H1 (cell line): ENCODE measurements at regions not wholly inside any gene's neighbourhood (a gene's known extent, or its start where the extent isn't known, plus 50 kb on each side); places are given as distances from the start of the nearest gene placed in this dataset.

Experiments used
- CTCF ChIA-PET: fragments of 300-600 bp; sonication (Branson Sonifier 250); formaldehyde crosslinking; loops from one replicate; lab custom pipeline; 2021; ENCODE audit not compliant: partially characterized antibody; lab: Charles Lee
- POLR2A ChIA-PET: fragments of 300-600 bp; sonication (Branson Sonifier 250); formaldehyde crosslinking; loops from one replicate; lab custom pipeline; 2021; ENCODE audit warnings: inconsistent platforms; ENCODE audit not compliant: partially characterized antibody; lab: Charles Lee
- DNase-seq, 2 experiments: peaks; one replicate each; pipeline versions ENCODE4 v3.0.0 to v3.0.0-alpha.2; 2010 to 2022; ENCODE audit warnings: low spot score in 2 of 2, low read depth in 1 of 2, mixed read lengths in 1 of 2
- FAIRE-seq: peaks from 2 replicates; lab custom pipeline; 2011; peaks lifted over from hg19 to GRCh38; lab: Jason Lieb, UNC
- H2AFZ ChIP-seq: 2 replicates; pipeline ENCODE4 v1.8.1; 2012; ENCODE audit warnings: low read length, inconsistent platforms
- H2AK5ac ChIP-seq: 2 replicates; pipeline ENCODE4 v1.6.1; 2013; ENCODE audit warnings: low read depth, low read length
- H2BK120ac ChIP-seq: replicated peaks from 2 replicates; pipeline ENCODE3; 2013; ENCODE audit warnings: low read depth, low read length, inconsistent platforms
- H2BK12ac ChIP-seq: 2 replicates; pipeline ENCODE4 v1.6.1; 2013; ENCODE audit warnings: low read depth, low read length
- H2BK15ac ChIP-seq: 2 replicates; pipeline ENCODE4 v1.6.1; 2013; ENCODE audit warnings: low read length
- H2BK20ac ChIP-seq: 2 replicates; pipeline ENCODE4 v1.6.1; 2013; ENCODE audit warnings: low read length
- H2BK5ac ChIP-seq: 2 replicates; pipeline ENCODE4 v1.6.1; 2013; ENCODE audit warnings: low read depth, low read length
- H3K14ac ChIP-seq: 2 replicates; pipeline ENCODE4 v1.6.1; 2013; ENCODE audit warnings: inconsistent platforms; ENCODE audit not compliant: insufficient read length
- H3K18ac ChIP-seq: 2 replicates; pipeline ENCODE4 v1.6.1; 2013; ENCODE audit warnings: low read length; ENCODE audit errors: extremely low read depth
- H3K23ac ChIP-seq: 2 replicates; pipeline ENCODE4 v1.6.1; 2013; ENCODE audit warnings: inconsistent platforms; ENCODE audit not compliant: insufficient read length
- H3K23me2 ChIP-seq: 2 replicates; pipeline ENCODE4 v1.6.1; 2013; ENCODE audit warnings: low read depth, low read length
- H3K27ac ChIP-seq: 2 replicates; pipeline ENCODE4 v1.6.1; 2011; ENCODE audit warnings: low read depth, low read length, inconsistent platforms
- H3K27me3 ChIP-seq, 4 experiments: replicated peaks in 1 of 4; 1 replicate in 1 of 4; 2 replicates in 3 of 4; pipeline versions ENCODE4 v1.6.1 to v1.8.1; 2011 to 2013; ENCODE audit warnings: low read length in 3 of 4, mild to moderate bottlenecking in 3 of 4, inconsistent platforms in 2 of 4, mixed read lengths in 2 of 4, moderate library complexity in 1 of 4; ENCODE audit not compliant: control insufficient read depth in 3 of 4, insufficient read depth in 3 of 4; ENCODE audit errors: extremely low read depth in 1 of 4
- H3K36me3 ChIP-seq, 4 experiments: 2 replicates each; pipeline versions ENCODE4 v1.6.1 to v1.8.1; 2011 to 2013; ENCODE audit warnings: mild to moderate bottlenecking in 4 of 4, low read length in 3 of 4, moderate library complexity in 2 of 4, control low read depth in 1 of 4, inconsistent platforms in 1 of 4; ENCODE audit not compliant: insufficient read depth in 4 of 4, control insufficient read depth in 2 of 4
- H3K4ac ChIP-seq: replicated peaks from 2 replicates; pipeline ENCODE3; 2013; ENCODE audit warnings: low read length, low read depth, mixed read lengths, inconsistent platforms; ENCODE audit not compliant: insufficient read length
- H3K4me1 ChIP-seq, 4 experiments: replicated peaks in 1 of 4; 1 replicate in 1 of 4; 2 replicates in 3 of 4; pipeline versions ENCODE4 v1.6.1 to v1.8.1; 2011 to 2013; ENCODE audit warnings: low read length in 3 of 4, inconsistent platforms in 2 of 4, mixed read lengths in 1 of 4; ENCODE audit not compliant: insufficient read depth in 4 of 4, control insufficient read depth in 3 of 4
- H3K4me2 ChIP-seq, 2 experiments: 2 replicates each; pipeline versions ENCODE4 v1.6.1 to v1.8.1; 2011 to 2013; ENCODE audit warnings: low read depth in 2 of 2, low read length in 2 of 2, control low read depth in 1 of 2, inconsistent platforms in 1 of 2, mild to moderate bottlenecking in 1 of 2; ENCODE audit not compliant: insufficient read depth in 1 of 2
- H3K4me3 ChIP-seq, 4 experiments: fragments of 200-600, 300-600 bp in 1 of 4; sonication (generic), shearing (Covaris generic), sonication (Bioruptor Twin) in 1 of 4; 2 replicates each; pipeline versions ENCODE4 v1.5.1 to v1.8.1; 2011 to 2016; ENCODE audit warnings: low read length in 4 of 4, low read depth in 3 of 4, control low read depth in 2 of 4, inconsistent platforms in 2 of 4, mild to moderate bottlenecking in 2 of 4, mixed read lengths in 1 of 4, moderate library complexity in 1 of 4; ENCODE audit not compliant: insufficient read depth in 2 of 4; ENCODE audit errors: extremely low read depth in 1 of 4
- H3K56ac ChIP-seq: replicated peaks from 2 replicates; pipeline ENCODE3; 2013; ENCODE audit warnings: low read depth, mild to moderate bottlenecking, mixed read lengths, low read length, inconsistent platforms; ENCODE audit not compliant: insufficient read length
- H3K79me1 ChIP-seq: 2 replicates; pipeline ENCODE4 v1.6.1; 2013; ENCODE audit warnings: low read depth, low read length, control low read depth
- H3K79me2 ChIP-seq, 2 experiments: 2 replicates each; pipeline versions ENCODE4 v1.6.1 to v1.8.1; 2012 to 2013; ENCODE audit warnings: low read length in 2 of 2, mild to moderate bottlenecking in 2 of 2, inconsistent platforms in 1 of 2; ENCODE audit not compliant: insufficient read depth in 2 of 2, control insufficient read depth in 1 of 2
- H3K9ac ChIP-seq, 4 experiments: replicated peaks in 1 of 4; 1 replicate in 1 of 4; 2 replicates in 3 of 4; pipeline versions ENCODE4 v1.6.1 to v1.8.1; 2011 to 2013; ENCODE audit warnings: low read depth in 3 of 4, low read length in 3 of 4, control low read depth in 2 of 4, mild to moderate bottlenecking in 2 of 4, moderate library complexity in 2 of 4, inconsistent platforms in 1 of 4; ENCODE audit errors: extremely low read depth in 1 of 4
- H3K9me3 ChIP-seq, 2 experiments: 2 replicates each; pipeline versions ENCODE4 v1.6.1 to v1.8.1; 2012 to 2013; ENCODE audit warnings: mild to moderate bottlenecking in 2 of 2, moderate library complexity in 2 of 2, control low read depth in 1 of 2, inconsistent platforms in 1 of 2, low read depth in 1 of 2, low read length in 1 of 2, mixed read lengths in 1 of 2; ENCODE audit not compliant: insufficient read depth in 2 of 2
- H4K20me1 ChIP-seq, 2 experiments: replicated peaks in 1 of 2; 2 replicates each; pipeline versions ENCODE3 to v1.8.1; 2011 to 2013; ENCODE audit warnings: inconsistent platforms in 2 of 2, low read length in 2 of 2, mild to moderate bottlenecking in 1 of 2; ENCODE audit not compliant: insufficient read depth in 2 of 2, control insufficient read depth in 1 of 2
- H4K5ac ChIP-seq: 2 replicates; pipeline ENCODE4 v1.6.1; 2013; ENCODE audit warnings: low read length, low read depth, mixed read lengths, inconsistent platforms; ENCODE audit not compliant: insufficient read length
- H4K8ac ChIP-seq: 2 replicates; pipeline ENCODE4 v1.8.0; 2013; ENCODE audit warnings: mild to moderate bottlenecking, moderate library complexity, low read length, inconsistent platforms; ENCODE audit not compliant: insufficient read depth; ENCODE audit errors: extremely low read depth
- H4K91ac ChIP-seq: replicated peaks from 2 replicates; pipeline ENCODE3; 2013; ENCODE audit warnings: low read length, mixed read lengths, inconsistent platforms; ENCODE audit not compliant: insufficient read length
- BRCA1 ChIP-seq: IDR thresholded peaks from 2 replicates; pipeline ENCODE4 v1.6.1; 2012; ENCODE audit warnings: low read depth, low read length, improper control_type of control experiment
- CTBP2 ChIP-seq: IDR thresholded peaks from 2 replicates; pipeline ENCODE4 v1.7.0; 2011; ENCODE audit warnings: borderline replicate concordance, mild to moderate bottlenecking, moderate library complexity, mixed read lengths, low read length; ENCODE audit not compliant: insufficient read depth, insufficient read length
- EGR1 ChIP-seq: IDR thresholded peaks from 2 replicates; pipeline ENCODE4 v1.6.1; 2011; ENCODE audit warnings: low read depth, low read length, borderline replicate concordance
- EP300 ChIP-seq, 2 experiments: IDR thresholded peaks; 1 replicate in 1 of 2; 2 replicates in 1 of 2; pipeline ENCODE4 v1.6.1; 2011 to 2012; ENCODE audit warnings: low read depth in 2 of 2, low read length in 2 of 2, mild to moderate bottlenecking in 2 of 2, borderline replicate concordance in 1 of 2, inconsistent platforms in 1 of 2, moderate library complexity in 1 of 2
- GTF2F1 ChIP-seq: IDR thresholded peaks from 2 replicates; pipeline ENCODE4 v1.6.1; 2012; ENCODE audit warnings: low read depth, low read length, improper control_type of control experiment, borderline replicate concordance
- HDAC2 ChIP-seq, 2 experiments: fragments of 300-600 bp in 1 of 2; sonication (generic) in 1 of 2; IDR thresholded peaks; 2 replicates each; pipeline ENCODE4 v1.6.1; 2011 to 2012; ENCODE audit warnings: low read depth in 2 of 2, low read length in 2 of 2, mild to moderate bottlenecking in 2 of 2, moderate library complexity in 2 of 2, borderline replicate concordance in 1 of 2, inconsistent platforms in 1 of 2
- KDM4A ChIP-seq: IDR thresholded peaks from one replicate; pipeline ENCODE4 v1.7.1; 2012; ENCODE audit warnings: low read depth, mild to moderate bottlenecking, moderate library complexity, low read length, inconsistent platforms; ENCODE audit not compliant: severe bottlenecking
- PHF8 ChIP-seq: fragments of 200-600 bp; sonication (generic); conservative IDR thresholded peaks from 2 replicates; pipeline ENCODE4 v1.7.1; 2012; ENCODE audit warnings: low read depth, mild to moderate bottlenecking, inconsistent platforms, low read length, moderate library complexity
- POU5F1 ChIP-seq: IDR thresholded peaks from 2 replicates; pipeline ENCODE4 v1.6.1; 2011; ENCODE audit warnings: low read depth, mild to moderate bottlenecking, low read length, moderate library complexity
- RFX5 ChIP-seq: IDR thresholded peaks from 2 replicates; pipeline ENCODE4 v1.6.1; 2011; ENCODE audit warnings: low read depth, low read length, improper control_type of control experiment, borderline replicate concordance
- SIX5 ChIP-seq: IDR thresholded peaks from 2 replicates; pipeline ENCODE4 v1.6.1; 2011; ENCODE audit warnings: mild to moderate bottlenecking, low read depth, low read length
- SUZ12 ChIP-seq: fragments of 200-600 bp; sonication (generic); IDR thresholded peaks from 2 replicates; pipeline ENCODE4 v1.6.1; 2012; ENCODE audit warnings: mild to moderate bottlenecking, inconsistent platforms, low read length, moderate library complexity, mixed read lengths
- ZNF274 ChIP-seq: IDR thresholded peaks from 2 replicates; pipeline ENCODE4 v1.7.0; 2012; ENCODE audit warnings: low read length, borderline replicate concordance; ENCODE audit errors: extremely low read depth
- WGBS, 2 experiments: shearing (Covaris generic) in 1 of 2; methylation state at CpG; one replicate each; pipeline versions ENCODE4 v1.1.6 to v1.1.7; 2013 to 2015; ENCODE audit warnings: low lambda C conversion rate in 2 of 2, mixed read lengths in 2 of 2, inconsistent platforms in 1 of 2, low coverage in 1 of 2, missing lambda C conversion rate in 1 of 2; ENCODE audit not compliant: insufficient replicate concordance in 2 of 2, insufficient coverage in 1 of 2, insufficient read length in 1 of 2; ENCODE audit errors: extremely low coverage in 1 of 2, missing lambda C conversion rate in 1 of 2; 5-methylcytosine and 5-hydroxymethylcytosine counted together
- TF ChIP-seq, protein P1 (sequence below): IDR thresholded peaks from 2 replicates; pipeline ENCODE4 v1.6.1; 2012; ENCODE audit warnings: inconsistent platforms

DNA sequence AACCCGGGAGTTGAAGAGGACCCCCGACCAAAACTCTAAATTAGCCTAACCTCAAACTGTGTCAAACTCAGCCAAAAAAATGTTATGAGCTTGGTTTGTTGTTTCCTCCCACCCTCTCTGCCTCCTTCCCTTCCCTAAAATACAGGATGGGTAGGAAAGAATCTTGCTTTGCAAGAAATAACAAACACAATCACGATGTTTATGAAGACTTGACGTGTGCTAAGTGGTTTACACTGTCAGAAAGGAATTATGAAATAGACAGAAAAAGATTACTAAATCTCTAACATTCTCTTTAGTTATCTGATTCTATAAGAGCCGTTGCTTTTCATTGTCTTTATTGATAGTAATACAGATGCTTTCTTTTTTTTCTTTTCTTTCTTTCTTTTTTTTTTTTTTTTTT is 285.1 kb downstream of the BMP7 start:
- H2BK120ac ChIP-seq, result no peak overlapping the region
- no peak overlapping the region for H3K4me3 ChIP-seq
- H2AK5ac ChIP-seq, result no peak overlapping the region
- no peak overlapping the region for H2BK20ac ChIP-seq
- no peaks in the 10 kb centered on the region for H3K79me2 ChIP-seq
- H4K91ac ChIP-seq, result no peak overlapping the region
- H3K56ac ChIP-seq, result no peak overlapping the region
- H3K79me1 ChIP-seq, result no peaks in the 10 kb centered on the region
- no peaks in the 10 kb centered on the region for H3K4me1 ChIP-seq
- no peak overlapping the region for H3K23ac ChIP-seq
- no peak overlapping the region for H3K4me2 ChIP-seq
- H2AFZ ChIP-seq, result no peak overlapping the region
- peaks cover 0 to 4% of the 10 kb centered on the region in 2 experiments; a peak in 2 of 4 replicates for H3K9me3 ChIP-seq
- H2BK15ac ChIP-seq, result no peak overlapping the region
- no peak overlapping the region for H3K4ac ChIP-seq
- no peaks in the 10 kb centered on the region for H3K23me2 ChIP-seq
- DNase-seq (no peak), FAIRE-seq (no peak)
- no peak overlapping the region for H4K5ac ChIP-seq
- 84% methylated on average over 5 of the region's 5 CpGs; no CpG with 5 or more reads in 1 of the 2 experiments for WGBS, 2 experiments
- H3K27me3 ChIP-seq, result no peaks in the 10 kb centered on the region; a peak in 1 of 7 replicates
- no peaks in the 10 kb centered on the region for H4K20me1 ChIP-seq
- H3K14ac ChIP-seq, result no peak overlapping the region
- no peaks in the 10 kb centered on the region for H3K36me3 ChIP-seq
- no peak overlapping the region for H2BK12ac ChIP-seq
- H4K8ac ChIP-seq, result no peak overlapping the region
- H3K9ac ChIP-seq, result no peak overlapping the region
- no peak overlapping the region for H3K27ac ChIP-seq
- POLR2A ChIA-PET, result no interaction called here
- CTCF ChIA-PET, result interaction anchor here (1.1 to 9.0 kb wide), 5 partner anchors 9 to 292 kb away, joined by 3 to 74 read pairs (median 8); no protein-coding TSS in a partner anchor
- no peak overlapping the region for H2BK5ac ChIP-seq
- H3K18ac ChIP-seq, result no peak overlapping the region
- TF ChIP-seq PHF8 (no peak), RFX5 (no peak), SIX5 (no peak), GTF2F1 (no peak), EGR1 (no peak), SUZ12 (no peak), EP300 (IDR thresholded peaks at IDR 0.05; ENCODE audit: borderline replicate concordance in 1 of 2, low read depth in 2 of 2, low read length in 2 of 2) (no peak), KDM4A (no peak), HDAC2 (IDR thresholded peaks at IDR 0.05; ENCODE audit: borderline replicate concordance in 1 of 2, low read depth in 2 of 2, low read length in 2 of 2) (no peak), BRCA1 (no peak), POU5F1 (no peak), ZNF274 (no peak), CTBP2 (no peak)
- TF ChIP-seq, protein P1, sequence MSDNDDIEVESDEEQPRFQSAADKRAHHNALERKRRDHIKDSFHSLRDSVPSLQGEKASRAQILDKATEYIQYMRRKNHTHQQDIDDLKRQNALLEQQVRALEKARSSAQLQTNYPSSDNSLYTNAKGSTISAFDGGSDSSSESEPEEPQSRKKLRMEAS, result no peak
